ENCODE measurements at regions not wholly inside any gene's neighbourhood (a gene's known extent, or its start where the extent isn't known, plus 50 kb on each side); places are given as distances from the start of the nearest gene placed in this dataset.

DNA sequence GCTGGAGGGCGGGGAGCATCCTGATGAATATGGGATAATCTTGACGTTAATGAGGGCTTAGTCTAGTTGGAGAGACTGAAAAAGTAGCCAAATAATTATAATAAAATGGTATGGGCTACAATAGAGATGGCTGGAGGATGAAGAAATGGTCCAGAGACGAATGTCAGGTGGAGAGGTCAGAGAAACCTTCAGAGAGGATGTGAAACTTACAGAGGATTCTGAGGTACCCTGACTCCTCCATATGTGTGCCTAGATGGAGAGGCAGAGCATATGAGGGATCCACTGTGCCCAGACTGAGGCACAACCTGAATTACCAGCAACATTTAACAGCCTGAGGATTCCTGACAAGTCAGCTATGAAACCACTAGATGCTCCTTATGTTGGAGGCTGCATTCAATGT is 417.0 kb downstream of the ATP23 start:
- no peak for DNase-seq (ENCODE audit: low read depth)

- no peak for DNase-seq (ENCODE audit: low read depth)
Measured at GRCh38 chr12:58359084-58359483, 417.7 kb downstream of the ATP23 start.

DNA sequence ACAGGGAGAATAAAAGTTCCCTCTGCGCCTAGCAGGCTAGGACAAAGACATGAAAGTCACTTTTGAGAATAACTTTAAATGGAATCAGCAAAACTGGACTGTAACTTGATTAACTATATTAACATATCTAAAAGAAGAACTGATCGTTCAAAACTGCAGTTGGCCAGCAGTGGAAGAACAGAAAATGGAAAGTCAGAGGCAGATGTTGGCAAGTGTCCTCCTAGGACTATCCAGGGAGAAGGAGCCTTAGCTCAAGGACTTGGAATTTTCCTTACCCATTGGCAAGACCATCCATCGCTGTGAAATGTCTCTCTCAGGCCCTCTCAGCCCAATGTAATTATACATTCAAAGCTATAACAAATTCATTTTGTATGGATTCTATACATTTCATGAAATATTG is 419.7 kb downstream of the ATP23 start:
- no peak for DNase-seq (ENCODE audit: low read depth)

DNA sequence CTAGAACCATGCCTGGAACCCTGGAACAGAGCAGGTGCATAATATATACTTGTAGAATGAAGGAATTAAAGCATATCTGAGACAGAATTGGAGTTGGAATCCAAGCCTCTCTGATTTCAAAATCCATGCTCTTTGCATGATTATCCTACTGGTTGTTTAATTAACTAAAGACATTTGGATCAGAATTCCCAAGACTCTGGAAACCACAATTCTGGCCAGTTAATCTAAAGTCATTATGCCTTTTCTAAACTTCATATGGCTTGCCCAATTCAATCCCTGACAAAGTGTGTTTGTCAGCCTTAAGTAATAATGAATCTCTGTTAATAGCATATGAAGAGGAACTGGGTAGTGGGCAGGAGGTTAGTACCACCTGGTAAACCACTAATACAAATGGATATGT is 422.6 kb downstream of the ATP23 start:
- no peak for DNase-seq (ENCODE audit: low read depth)

GRCh38 chr12:58364389-58365086 is 423.2 kb downstream of the ATP23 start:
- peak; percentile 86 for DNase-seq (ENCODE audit: low read depth)

GRCh38 chr12:58365087-58365390 is 423.7 kb downstream of the ATP23 start:
- DNase-seq (ENCODE audit: low read depth) = no peak

DNA sequence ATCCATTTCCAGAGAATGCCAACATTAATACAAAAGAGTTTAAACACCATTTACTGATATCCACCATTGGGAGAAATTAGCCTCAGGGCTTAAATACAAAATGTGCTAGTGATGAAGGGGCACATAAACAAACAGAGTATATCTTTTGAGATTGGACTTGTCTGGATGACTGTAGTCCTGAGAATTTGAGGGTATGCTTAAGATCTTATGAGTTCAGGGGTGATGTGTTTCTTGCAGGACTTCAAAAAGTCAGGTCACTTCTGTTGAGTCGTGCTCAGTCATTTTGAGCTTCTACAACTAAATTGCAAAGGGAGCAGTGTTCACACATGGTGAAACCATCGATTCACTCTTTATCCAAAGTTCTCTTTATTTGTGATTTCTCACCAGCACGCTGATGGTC is 425.7 kb downstream of the ATP23 start:
- no peak for DNase-seq (ENCODE audit: low read depth)

DNA sequence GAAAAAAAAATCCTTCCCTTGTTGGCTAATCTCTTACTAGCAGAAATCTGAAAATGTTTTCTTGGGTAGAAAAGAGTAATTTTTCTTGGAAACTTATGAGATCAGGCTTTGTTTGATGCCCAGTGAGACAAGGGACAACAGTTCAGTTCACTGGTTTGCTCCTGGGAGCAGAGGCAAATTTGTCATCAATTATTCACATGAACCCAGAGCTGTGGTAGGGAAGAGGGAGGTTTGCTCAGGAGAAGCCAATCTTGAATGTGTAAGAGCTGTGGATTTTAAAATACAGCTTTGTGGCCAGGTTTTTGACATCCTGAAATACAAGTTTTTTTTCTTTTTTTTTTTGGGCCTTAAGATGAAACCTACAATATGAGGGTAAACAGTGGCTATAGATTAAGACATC is 426.6 kb downstream of the ATP23 start:
- no peak for DNase-seq (ENCODE audit: low read depth)

GRCh38 chr12:58369576-58369975 is 428.2 kb downstream of the ATP23 start:
- no peak for DNase-seq (ENCODE audit: low read depth)

GRCh38 chr12:58372298-58372697 is 430.9 kb downstream of the ATP23 start:
- no peak for DNase-seq (ENCODE audit: low read depth)

GRCh38 chr12:58378028-58378427 is 436.7 kb downstream of the ATP23 start:
- DNase-seq (ENCODE audit: low read depth) = no peak

GRCh38 chr12:58381546-58381945 is 440.2 kb downstream of the ATP23 start:
- DNase-seq (ENCODE audit: low read depth) = no peak

DNA sequence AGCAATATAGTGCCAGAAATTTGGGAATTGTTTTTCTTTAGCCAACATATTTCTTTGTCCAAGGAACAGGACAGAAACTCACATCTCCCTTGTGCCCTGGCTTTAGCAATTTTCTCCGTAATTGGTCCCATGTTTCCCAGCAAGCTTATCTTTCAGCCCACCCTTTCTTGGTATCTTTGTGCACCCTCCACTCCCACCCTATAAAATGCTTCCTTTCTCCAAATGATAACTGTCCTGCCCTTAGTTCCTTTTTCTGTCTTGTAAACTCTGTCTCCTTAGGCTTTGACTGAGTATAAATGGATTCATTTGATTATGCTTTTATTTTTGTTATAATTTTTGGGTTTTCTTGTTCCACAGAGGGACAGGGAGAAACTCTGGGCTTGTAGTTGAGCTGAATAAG is 442.8 kb downstream of the ATP23 start:
- DNase-seq (ENCODE audit: low read depth) = no peak

DNA sequence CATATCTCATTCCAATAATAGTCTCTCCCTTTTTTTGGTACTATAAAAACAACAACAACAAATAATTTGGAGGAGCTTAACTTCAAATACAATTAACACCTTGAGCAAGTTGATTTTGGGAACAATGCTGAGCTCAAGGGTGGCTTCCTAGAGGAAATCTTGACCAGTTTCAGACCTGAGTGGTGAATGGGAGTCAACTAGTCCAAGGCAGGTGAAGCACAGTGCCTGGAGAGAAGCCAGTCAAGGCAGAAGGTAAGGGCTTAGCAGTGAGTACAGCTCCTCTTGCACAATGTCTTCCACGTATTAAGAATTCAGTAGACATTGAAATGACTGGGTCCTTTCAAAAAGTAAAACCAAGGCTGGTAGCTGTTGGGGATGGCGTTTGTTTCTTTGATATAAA is 444.8 kb downstream of the ATP23 start:
- no peak for DNase-seq (ENCODE audit: low read depth)

DNA sequence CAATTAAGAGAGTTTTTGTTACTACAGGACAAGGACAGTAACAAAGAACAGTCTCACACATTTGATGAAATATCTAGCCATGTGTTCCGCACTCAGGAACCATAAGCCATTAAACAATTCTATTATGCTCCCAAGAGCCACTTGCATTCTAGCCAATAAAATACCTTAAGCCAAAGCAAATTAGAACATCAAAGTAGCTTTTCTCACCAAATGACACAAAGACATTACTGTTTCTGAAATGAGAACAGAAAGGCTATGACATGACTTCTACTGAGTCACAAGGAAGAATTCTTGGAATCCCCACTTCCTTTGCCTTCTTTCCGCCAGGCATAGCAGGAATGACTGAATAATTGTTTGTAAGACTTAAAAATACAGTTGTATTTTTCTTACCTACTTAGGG is 445.8 kb downstream of the ATP23 start:
- DNase-seq (ENCODE audit: low read depth) = no peak

DNA sequence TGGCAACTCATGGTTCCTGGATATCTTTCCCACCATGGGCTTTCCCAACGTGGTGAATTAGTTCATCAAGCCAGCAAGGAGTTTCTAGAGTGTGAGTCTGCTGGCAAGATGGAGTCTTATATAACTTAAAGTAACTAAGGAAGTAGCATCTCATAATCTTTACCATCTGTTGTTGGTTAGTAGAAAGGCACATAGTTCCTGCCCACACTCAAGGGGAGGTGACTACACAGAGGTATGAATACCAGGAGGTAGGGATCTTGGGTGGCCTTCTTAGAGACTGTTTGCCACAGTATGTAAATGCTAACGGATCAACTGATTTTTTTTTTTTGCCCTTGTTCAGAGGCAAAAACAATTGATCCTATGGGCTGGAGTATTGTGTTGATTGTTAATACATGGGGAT is 446.9 kb downstream of the ATP23 start:
- DNase-seq (ENCODE audit: low read depth) = no peak

GRCh38 chr12:58393152-58393551 is 451.8 kb downstream of the ATP23 start:
- DNase-seq (ENCODE audit: low read depth) = no peak

DNA sequence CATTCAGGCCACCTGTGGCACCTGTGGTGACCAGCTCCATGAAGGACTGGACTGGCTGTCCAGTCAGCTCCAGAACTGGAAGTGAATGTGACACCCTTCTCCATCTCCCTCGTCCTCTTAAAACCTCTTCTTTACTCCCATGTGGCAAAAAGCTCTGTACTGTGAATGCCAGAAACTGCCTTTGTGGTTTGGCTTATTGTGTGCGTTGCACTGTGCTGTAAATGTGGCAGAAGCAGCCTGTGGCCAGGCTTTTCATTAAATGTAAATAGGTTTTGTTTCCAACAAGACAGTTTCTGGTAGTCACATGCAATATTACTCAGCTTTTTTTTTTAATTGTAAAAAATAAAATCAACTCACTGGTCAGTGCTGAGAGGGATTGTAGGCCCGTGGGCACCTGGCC is 453.7 kb downstream of the ATP23 start:
- no peak for DNase-seq (ENCODE audit: low read depth)

GRCh38 chr12:58395470-58395869 is 454.1 kb downstream of the ATP23 start:
- DNase-seq (ENCODE audit: low read depth) = peak; percentile 31

DNA sequence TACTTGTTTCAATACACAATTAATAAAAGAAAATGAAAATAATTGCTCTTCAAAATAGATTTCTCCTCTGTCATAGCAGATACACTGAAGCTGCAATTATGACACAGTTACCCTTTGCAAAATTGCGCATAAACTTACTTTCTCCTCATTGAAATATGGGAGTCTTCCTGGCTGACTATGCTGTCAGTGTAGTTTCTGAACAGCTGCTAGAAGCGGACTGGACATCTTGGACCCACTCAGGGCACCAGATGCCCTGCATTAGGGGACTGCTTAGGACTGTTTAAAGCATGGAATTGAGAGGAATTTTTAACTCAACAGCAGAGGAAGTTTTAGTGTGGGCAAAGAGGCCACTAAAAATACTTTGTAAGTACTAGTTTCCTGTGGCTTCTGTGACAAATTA is 454.9 kb downstream of the ATP23 start:
- peak; percentile 15 for DNase-seq (ENCODE audit: low read depth)

DNA sequence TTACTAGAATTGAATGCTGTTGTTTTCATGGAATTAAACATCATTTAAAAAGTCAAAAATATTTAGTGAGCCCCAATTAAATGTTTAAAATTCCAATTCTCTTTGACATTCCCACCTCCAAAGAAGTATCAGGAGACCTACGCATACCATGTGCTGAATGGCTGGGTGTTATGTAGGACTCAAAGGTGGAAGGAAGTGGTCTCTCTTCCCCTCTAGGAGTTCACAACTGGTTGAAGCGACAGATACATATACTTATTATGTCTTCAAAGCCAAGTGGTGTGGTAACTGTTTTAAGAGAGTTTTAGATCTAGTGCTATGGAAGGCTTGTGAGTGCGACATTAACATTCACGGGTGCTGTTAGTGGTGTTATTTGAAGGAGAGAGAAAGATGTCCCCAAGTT is 464.0 kb downstream of the ATP23 start:
- no peak for DNase-seq (ENCODE audit: low read depth)

- peak; percentile 27 for DNase-seq (ENCODE audit: low read depth)
Measured at GRCh38 chr12:58408516-58408915, 467.1 kb downstream of the ATP23 start.

GRCh38 chr12:58412461-58413060 is 471.2 kb downstream of the ATP23 start:
- no peak for DNase-seq (ENCODE audit: low read depth)

DNA sequence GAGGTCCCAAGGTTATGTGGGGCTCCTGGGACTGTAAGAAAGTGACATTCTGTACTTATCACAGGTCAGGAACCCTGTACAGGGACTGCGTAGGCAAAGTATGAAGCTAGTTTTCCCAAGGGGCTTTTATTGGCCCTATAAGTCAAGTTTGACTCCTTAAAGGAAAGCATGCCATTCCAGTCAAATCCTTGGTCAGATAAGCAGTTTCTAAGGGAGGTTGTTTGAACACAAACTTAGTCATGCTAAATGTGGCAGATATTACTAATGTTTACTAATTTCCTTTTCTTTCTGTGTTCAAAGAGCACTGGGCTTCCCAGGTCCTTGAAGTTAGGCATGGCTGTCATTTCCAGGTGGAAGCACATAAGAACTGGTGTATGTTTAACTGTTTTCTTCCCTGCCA is 472.4 kb downstream of the ATP23 start:
- DNase-seq (ENCODE audit: low read depth) = no peak
